HG02943 (cell line): ENCODE measurements at regions not wholly inside any gene's neighbourhood (a gene's known extent, or its start where the extent isn't known, plus 50 kb on each side); places are given as distances from the start of the nearest gene placed in this dataset.
A peak's percentile ranks its signal among the peaks of the same experiment; 100 is the strongest.

Source experiments
- ATAC-seq: cut with Tn5 transposase; IDR thresholded peaks from one replicate; pipeline ENCODE4 v1.9.1; 2021; ENCODE audit warnings: mild to moderate bottlenecking, low read depth, moderate library complexity; ENCODE audit not compliant: unreplicated experiment

GRCh38 chr5:9932770-9933169, 302.6 kb upstream of the TAS2R1 start:
- ATAC-seq, result no peak

- ATAC-seq, result no peak
Observed at GRCh38 chr5:9930156-9930555, 300.0 kb upstream of the TAS2R1 start.

- ATAC-seq, result no peak
Observed at GRCh38 chr5:9928326-9928725, 298.2 kb upstream of the TAS2R1 start.

GRCh38 chr5:9927521-9927997, 297.4 kb upstream of the TAS2R1 start:
- ATAC-seq, result no peak

- no peak for ATAC-seq
Observed at GRCh38 chr5:9927106-9927505, 297.0 kb upstream of the TAS2R1 start.

GRCh38 chr5:9924614-9925013, 294.5 kb upstream of the TAS2R1 start:
- peak; percentile 67 for ATAC-seq

GRCh38 chr5:9922719-9923118, 292.6 kb upstream of the TAS2R1 start:
- no peak for ATAC-seq

GRCh38 chr5:9920697-9921096, 290.5 kb upstream of the TAS2R1 start:
- ATAC-seq, result no peak

GRCh38 chr5:9919306-9920030, 289.3 kb upstream of the TAS2R1 start:
- ATAC-seq, result no peak

GRCh38 chr5:9905661-9906060, 275.5 kb upstream of the TAS2R1 start:
- no peak for ATAC-seq

- ATAC-seq, result no peak
Observed at GRCh38 chr5:9903801-9904200, 273.6 kb upstream of the TAS2R1 start.

GRCh38 chr5:9898319-9898718, 268.2 kb upstream of the TAS2R1 start:
- ATAC-seq, result no peak

GRCh38 chr5:9895302-9895645, 265.1 kb upstream of the TAS2R1 start:
- ATAC-seq, result no peak

GRCh38 chr5:9894571-9895301, 264.6 kb upstream of the TAS2R1 start:
- ATAC-seq, result no peak

GRCh38 chr5:9892696-9893095, 262.5 kb upstream of the TAS2R1 start:
- no peak for ATAC-seq

GRCh38 chr5:9889511-9889910, 259.4 kb upstream of the TAS2R1 start:
- ATAC-seq, result no peak

- no peak for ATAC-seq
Observed at GRCh38 chr5:9888501-9888901, 258.4 kb upstream of the TAS2R1 start.

- ATAC-seq, result no peak
Observed at GRCh38 chr5:9885164-9885563, 255.0 kb upstream of the TAS2R1 start.

GRCh38 chr5:9878206-9878605, 248.1 kb upstream of the TAS2R1 start:
- ATAC-seq, result no peak

- no peak for ATAC-seq
Observed at GRCh38 chr5:9877488-9877887, 247.3 kb upstream of the TAS2R1 start.

- no peak for ATAC-seq
Observed at GRCh38 chr5:9876451-9876850, 246.3 kb upstream of the TAS2R1 start.
